ENCODE measurements at regions not wholly inside any gene's neighbourhood (a gene's known extent, or its start where the extent isn't known, plus 50 kb on each side); places are given as distances from the start of the nearest gene placed in this dataset.

DNA sequence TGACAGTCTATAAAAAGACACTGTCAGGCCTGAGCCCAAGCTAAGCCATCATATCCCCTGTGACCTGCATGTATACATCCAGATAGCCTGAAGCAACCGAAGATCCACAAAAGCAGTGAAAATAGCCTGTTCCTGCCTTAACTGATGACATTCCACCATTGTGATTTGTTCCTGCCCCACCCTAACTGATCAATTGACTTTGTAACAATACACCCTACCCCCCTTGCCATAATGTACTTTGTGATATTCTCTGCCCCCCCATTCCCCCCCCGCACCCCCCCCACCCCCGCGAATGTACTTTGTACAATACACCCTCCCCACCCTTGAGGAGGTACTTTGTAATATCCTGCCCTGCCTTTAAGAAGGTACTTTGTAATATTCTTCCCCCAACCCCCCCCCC is 82.2 kb upstream of the MED13 start:
- ATAC-seq (ENCODE audit: low read depth) (no peak), DNase-seq (no peak)
- no peaks in the 10 kb centered on the region for H3K79me2 ChIP-seq (ENCODE audit: control insufficient read depth, insufficient read depth, low read length)
- TF ChIP-seq, protein P1, sequence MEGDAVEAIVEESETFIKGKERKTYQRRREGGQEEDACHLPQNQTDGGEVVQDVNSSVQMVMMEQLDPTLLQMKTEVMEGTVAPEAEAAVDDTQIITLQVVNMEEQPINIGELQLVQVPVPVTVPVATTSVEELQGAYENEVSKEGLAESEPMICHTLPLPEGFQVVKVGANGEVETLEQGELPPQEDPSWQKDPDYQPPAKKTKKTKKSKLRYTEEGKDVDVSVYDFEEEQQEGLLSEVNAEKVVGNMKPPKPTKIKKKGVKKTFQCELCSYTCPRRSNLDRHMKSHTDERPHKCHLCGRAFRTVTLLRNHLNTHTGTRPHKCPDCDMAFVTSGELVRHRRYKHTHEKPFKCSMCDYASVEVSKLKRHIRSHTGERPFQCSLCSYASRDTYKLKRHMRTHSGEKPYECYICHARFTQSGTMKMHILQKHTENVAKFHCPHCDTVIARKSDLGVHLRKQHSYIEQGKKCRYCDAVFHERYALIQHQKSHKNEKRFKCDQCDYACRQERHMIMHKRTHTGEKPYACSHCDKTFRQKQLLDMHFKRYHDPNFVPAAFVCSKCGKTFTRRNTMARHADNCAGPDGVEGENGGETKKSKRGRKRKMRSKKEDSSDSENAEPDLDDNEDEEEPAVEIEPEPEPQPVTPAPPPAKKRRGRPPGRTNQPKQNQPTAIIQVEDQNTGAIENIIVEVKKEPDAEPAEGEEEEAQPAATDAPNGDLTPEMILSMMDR (IDR thresholded peaks at IDR 0.05) = no peak
- no peak for TF ChIP-seq EZH2 (IDR thresholded peaks at IDR 0.05; ENCODE audit: borderline replicate concordance, insufficient read depth, low read depth, low read length, poor library complexity, severe bottlenecking)
- WGBS (ENCODE audit: insufficient coverage) = 86% methylated on average over 1 of the region's 4 CpGs
- POLR2A ChIA-PET = no interaction called here
- peaks cover 0 to 2% (median 0%) of the 10 kb centered on the region in 4 experiments for H3K27me3 ChIP-seq (replicated peaks in 1 of 4; ENCODE audit: control extremely low read depth in 1 of 4, control insufficient read depth in 3 of 4, insufficient read depth in 4 of 4, low read length in 3 of 4)
- H2AFZ ChIP-seq (ENCODE audit: insufficient read depth, low read depth, low read length, poor library complexity, severe bottlenecking) = no peak overlapping the region
- intact Hi-C loops (cut with micrococcal nuclease) = no loop called here
- no peak overlapping the region for H3K27ac ChIP-seq (ENCODE audit: low read length in 2 of 2)
- H3K9me3 ChIP-seq (ENCODE audit: control extremely low read depth in 1 of 3, control insufficient read depth in 2 of 3, insufficient read depth in 1 of 3, low read length in 2 of 3) = no peaks in the 10 kb centered on the region
- no peak overlapping the region for H3K27ac Mint-ChIP-seq
- H3K36me3 ChIP-seq (replicated peaks in 1 of 2; ENCODE audit: control extremely low read depth in 1 of 2, control insufficient read depth in 1 of 2, extremely low read depth in 1 of 2, insufficient read depth in 2 of 2, low read length in 1 of 2) = no peaks in the 10 kb centered on the region
- peaks cover 2% of the 10 kb centered on the region for H3K9me3 Mint-ChIP-seq (ENCODE audit: insufficient read depth)
- CTCF ChIA-PET = no interaction called here
- H4K20me1 ChIP-seq (ENCODE audit: control insufficient read depth, insufficient read depth, low read length, poor library complexity, severe bottlenecking) = no peaks in the 10 kb centered on the region
- H3K9ac ChIP-seq (ENCODE audit: low read length) = no peak overlapping the region
- H3K27me3 Mint-ChIP-seq = peaks cover 26% of the 10 kb centered on the region
- no peak overlapping the region for H3K4me3 Mint-ChIP-seq
- H3K4me2 ChIP-seq (replicated peaks; ENCODE audit: low read depth, low read length, poor library complexity, severe bottlenecking) = no peak overlapping the region
- no peak overlapping the region for H3K4me3 ChIP-seq (ENCODE audit: control extremely low read depth in 1 of 5, extremely low read depth in 1 of 5, insufficient read depth in 1 of 5, low read depth in 2 of 5, low read length in 4 of 5)
- H3K4me1 ChIP-seq (ENCODE audit: control insufficient read depth in 2 of 2, insufficient read depth in 2 of 2, low read length in 2 of 2) = no peaks in the 10 kb centered on the region
- H3K4me1 Mint-ChIP-seq = no peaks in the 10 kb centered on the region

DNA sequence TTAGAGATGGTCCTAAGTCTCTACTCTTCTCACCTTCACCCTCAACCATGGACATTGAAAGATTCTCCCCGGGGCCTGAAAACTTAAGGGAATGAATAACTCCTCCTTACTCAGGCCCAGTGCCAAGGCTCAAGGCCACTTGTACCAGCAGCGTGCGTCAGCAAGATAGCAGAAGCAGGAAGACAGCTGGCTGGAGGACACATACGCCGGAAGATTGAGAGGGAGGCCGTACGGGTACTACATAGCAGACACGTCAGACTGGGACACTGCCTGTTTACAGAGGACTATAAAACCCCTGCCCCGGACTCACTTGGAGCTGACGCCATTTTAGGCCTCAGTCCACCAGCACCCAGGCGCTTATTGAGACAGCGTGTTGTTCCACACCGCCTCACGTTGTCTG is 75.8 kb upstream of the MED13 start:
- no peak overlapping the region for H3K27ac Mint-ChIP-seq
- Histone ChIP-seq H2AFZ (ENCODE audit: insufficient read depth, low read depth, low read length, poor library complexity, severe bottlenecking) (no peak overlapping the region), H3K36me3 (replicated peaks in 1 of 2; ENCODE audit: control extremely low read depth in 1 of 2, control insufficient read depth in 1 of 2, extremely low read depth in 1 of 2, insufficient read depth in 2 of 2, low read length in 1 of 2) (no peaks in the 10 kb centered on the region), H3K4me1 (ENCODE audit: control insufficient read depth in 2 of 2, insufficient read depth in 2 of 2, low read length in 2 of 2) (no peaks in the 10 kb centered on the region), H4K20me1 (ENCODE audit: control insufficient read depth, insufficient read depth, low read length, poor library complexity, severe bottlenecking) (no peaks in the 10 kb centered on the region), H3K4me3 (ENCODE audit: control extremely low read depth in 1 of 5, extremely low read depth in 1 of 5, insufficient read depth in 1 of 5, low read depth in 2 of 5, low read length in 4 of 5) (no peak overlapping the region), H3K27me3 (replicated peaks in 1 of 4; ENCODE audit: control extremely low read depth in 1 of 4, control insufficient read depth in 3 of 4, insufficient read depth in 4 of 4, low read length in 3 of 4) (peaks cover 0 to 8% (median 2%) of the 10 kb centered on the region in 4 experiments), H3K9ac (ENCODE audit: low read length) (no peak overlapping the region), H3K9me3 (ENCODE audit: control extremely low read depth in 1 of 3, control insufficient read depth in 2 of 3, insufficient read depth in 1 of 3, low read length in 2 of 3) (peaks cover 0 to 8% (median 0%) of the 10 kb centered on the region in 3 donors), H3K27ac (ENCODE audit: low read length in 2 of 2) (no peak overlapping the region), H3K4me2 (replicated peaks; ENCODE audit: low read depth, low read length, poor library complexity, severe bottlenecking) (no peak overlapping the region), H3K79me2 (ENCODE audit: control insufficient read depth, insufficient read depth, low read length) (no peaks in the 10 kb centered on the region)
- ATAC-seq (ENCODE audit: low read depth) (no peak), DNase-seq (no peak)
- ChIA-PET POLR2A (no interaction called here), CTCF (no interaction called here)
- peaks cover 3% of the 10 kb centered on the region for H3K4me1 Mint-ChIP-seq
- H3K9me3 Mint-ChIP-seq (ENCODE audit: insufficient read depth) = peaks cover 2% of the 10 kb centered on the region
- intact Hi-C loops (cut with micrococcal nuclease) = no loop called here
- no peak overlapping the region for H3K4me3 Mint-ChIP-seq
- no peak for TF ChIP-seq EZH2 (IDR thresholded peaks at IDR 0.05; ENCODE audit: borderline replicate concordance, insufficient read depth, low read depth, low read length, poor library complexity, severe bottlenecking)
- TF ChIP-seq, protein P1 (IDR thresholded peaks at IDR 0.05) = no peak
- H3K27me3 Mint-ChIP-seq = peaks cover 42% of the 10 kb centered on the region
- 93% methylated on average over 13 of the region's 14 CpGs for WGBS (ENCODE audit: insufficient coverage)

Data from B cell (primary cell).